ENCODE measurements at regions not wholly inside any gene's neighbourhood (a gene's known extent, or its start where the extent isn't known, plus 50 kb on each side); places are given as distances from the start of the nearest gene placed in this dataset.

DNA sequence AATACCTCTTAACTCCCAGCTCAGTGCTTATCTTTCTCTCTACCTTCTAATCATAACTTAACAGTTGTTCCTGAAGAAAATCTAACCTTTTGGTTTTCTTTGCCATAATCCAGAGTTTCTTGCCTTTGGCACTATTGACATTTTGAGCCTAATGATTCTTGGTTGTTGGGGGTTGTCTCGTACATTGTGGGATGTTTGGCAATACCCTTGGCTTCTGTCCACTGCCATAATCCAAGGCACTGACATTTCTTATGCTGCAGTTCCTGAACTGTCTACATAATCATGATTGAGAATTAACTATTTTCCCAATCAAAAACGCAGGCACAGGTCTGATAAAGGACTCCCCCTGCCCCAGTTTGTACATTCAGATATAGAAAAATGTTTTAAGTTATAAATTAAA, 203.2 kb upstream of the MEX3C start:
- no CpG with 5 or more reads among the region's 2 CpGs for WGBS (ENCODE audit: extremely low coverage, insufficient read length, low lambda C conversion rate)
- Mint-ChIP-seq H3K27me3 (ENCODE audit: low read depth) (no peaks in the 10 kb centered on the region), H3K27ac (no peak overlapping the region), H3K4me3 (no peak overlapping the region), H3K4me1 (peaks cover 44 to 45% of the 10 kb centered on the region in 2 experiments), H3K9me3 (no peaks in the 10 kb centered on the region; a peak in 2 of 5 replicates), H3K36me3 (ENCODE audit: insufficient read depth in 1 of 3, low read depth in 3 of 3) (no peaks in the 10 kb centered on the region)
- no peaks in the 10 kb centered on the region for H3K9me3 ChIP-seq (ENCODE audit: control insufficient read depth, low read depth, low read length)
- H4K8ac ChIP-seq (replicated peaks; ENCODE audit: insufficient read length, low read depth, low read length): no peak overlapping the region
- no peak overlapping the region for H3K14ac ChIP-seq (ENCODE audit: insufficient read depth, low read length)
- H3K79me1 ChIP-seq (ENCODE audit: insufficient read depth, low read depth, low read length, poor library complexity, severe bottlenecking): no peaks in the 10 kb centered on the region
- H2BK5ac ChIP-seq (ENCODE audit: insufficient read length, low read length): no peak overlapping the region
- H3T11ph ChIP-seq (ENCODE audit: low read length): no peak overlapping the region
- H3K23ac ChIP-seq (ENCODE audit: insufficient read length, low read depth, low read length): no peak overlapping the region
- H3K79me2 ChIP-seq (ENCODE audit: insufficient read depth, low read length): no peaks in the 10 kb centered on the region
- H3K4me2 ChIP-seq (ENCODE audit: insufficient read depth, insufficient read length, low read length): no peak overlapping the region
- H3K9ac ChIP-seq (ENCODE audit: extremely low read depth, insufficient read length, low read length): no peak overlapping the region
- H3K23me2 ChIP-seq (ENCODE audit: insufficient read length, low read depth, low read length, poor library complexity, severe bottlenecking): no peaks in the 10 kb centered on the region
- no peak overlapping the region for H2BK120ac ChIP-seq (ENCODE audit: low read depth, low read length, poor library complexity, severe bottlenecking)
- DNase-seq: no peak
- no peak overlapping the region for H3K4ac ChIP-seq (ENCODE audit: low read depth, low read length)
- TF ChIP-seq, protein P1, sequence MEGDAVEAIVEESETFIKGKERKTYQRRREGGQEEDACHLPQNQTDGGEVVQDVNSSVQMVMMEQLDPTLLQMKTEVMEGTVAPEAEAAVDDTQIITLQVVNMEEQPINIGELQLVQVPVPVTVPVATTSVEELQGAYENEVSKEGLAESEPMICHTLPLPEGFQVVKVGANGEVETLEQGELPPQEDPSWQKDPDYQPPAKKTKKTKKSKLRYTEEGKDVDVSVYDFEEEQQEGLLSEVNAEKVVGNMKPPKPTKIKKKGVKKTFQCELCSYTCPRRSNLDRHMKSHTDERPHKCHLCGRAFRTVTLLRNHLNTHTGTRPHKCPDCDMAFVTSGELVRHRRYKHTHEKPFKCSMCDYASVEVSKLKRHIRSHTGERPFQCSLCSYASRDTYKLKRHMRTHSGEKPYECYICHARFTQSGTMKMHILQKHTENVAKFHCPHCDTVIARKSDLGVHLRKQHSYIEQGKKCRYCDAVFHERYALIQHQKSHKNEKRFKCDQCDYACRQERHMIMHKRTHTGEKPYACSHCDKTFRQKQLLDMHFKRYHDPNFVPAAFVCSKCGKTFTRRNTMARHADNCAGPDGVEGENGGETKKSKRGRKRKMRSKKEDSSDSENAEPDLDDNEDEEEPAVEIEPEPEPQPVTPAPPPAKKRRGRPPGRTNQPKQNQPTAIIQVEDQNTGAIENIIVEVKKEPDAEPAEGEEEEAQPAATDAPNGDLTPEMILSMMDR (conservative IDR thresholded peaks at IDR 0.05): no peak
- H3K27ac ChIP-seq (ENCODE audit: insufficient read length, low read depth, low read length): no peak overlapping the region
- no peak overlapping the region for H2BK15ac ChIP-seq (ENCODE audit: low read depth, low read length)
- H3K56ac ChIP-seq (ENCODE audit: insufficient read length, low read depth, low read length): no peak overlapping the region
- H2AFZ ChIP-seq (ENCODE audit: low read length): no peak overlapping the region
- H2AK5ac ChIP-seq (ENCODE audit: insufficient read length, low read length): no peak overlapping the region
- no peaks in the 10 kb centered on the region for H4K20me1 ChIP-seq (ENCODE audit: control insufficient read depth, insufficient read depth, insufficient read length)
- no peak overlapping the region for H2BK12ac ChIP-seq (ENCODE audit: insufficient read length, low read depth, low read length)
- no peaks in the 10 kb centered on the region for H3K27me3 ChIP-seq (ENCODE audit: insufficient read depth, low read length)
- peaks cover 3% of the 10 kb centered on the region; the same call in 1 of the 2 replicates for H3K4me1 ChIP-seq (ENCODE audit: insufficient read depth, low read length)
- no peak overlapping the region for H4K91ac ChIP-seq (ENCODE audit: insufficient read length, low read depth, low read length)
- no peak overlapping the region for H3K18ac ChIP-seq (ENCODE audit: insufficient read length, low read depth, low read length)
- no peak overlapping the region for H4K5ac ChIP-seq (ENCODE audit: insufficient read length, low read depth, low read length)
- H2BK20ac ChIP-seq (ENCODE audit: low read depth, low read length, poor library complexity, severe bottlenecking): no peak overlapping the region
